Activated T-helper 1 cell treated with anti-CD3 and anti-CD28 coated beads, Interleukin-12 subunit alpha, Interleukin-12 subunit beta, Interleukin-2, Interleukin-4 antibody, amounts not matched to agents 30 ng/mL and 10 ng/mL and 1 ng/mL, durations not matched to agents 14 hours and 24 hours and 36 hours (primary cell): ENCODE measurements at regions not wholly inside any gene's neighbourhood (a gene's known extent, or its start where the extent isn't known, plus 50 kb on each side); places are given as distances from the start of the nearest gene placed in this dataset.

Experiments used
- DNase-seq: peaks from one replicate; pipeline ENCODE4 v3.0.0; 2021; ENCODE audit warnings: low spot score
- H3K27ac Mint-ChIP-seq: one replicate; pipeline ENCODE4 v1.8.0; 2021; ENCODE audit warnings: mild to moderate bottlenecking, mixed read lengths
- H3K27me3 Mint-ChIP-seq: one replicate; pipeline ENCODE4 v1.8.0; 2022; ENCODE audit warnings: mild to moderate bottlenecking, moderate library complexity, mixed read lengths; ENCODE audit not compliant: insufficient read depth
- H3K36me3 Mint-ChIP-seq: one replicate; pipeline ENCODE4 v1.8.0; 2021; ENCODE audit warnings: low read depth, mixed read lengths
- H3K4me1 Mint-ChIP-seq: one replicate; pipeline ENCODE4 v1.8.0; 2021; ENCODE audit warnings: low read depth, mixed read lengths
- H3K4me3 Mint-ChIP-seq: one replicate; pipeline ENCODE4 v1.8.0; 2021; ENCODE audit warnings: mild to moderate bottlenecking, moderate library complexity, mixed read lengths
- H3K9me3 Mint-ChIP-seq: one replicate; pipeline ENCODE4 v1.8.0; 2021; ENCODE audit warnings: mixed read lengths
- intact Hi-C: fragments of 100-400 bp; cut with micrococcal nuclease; formaldehyde crosslinking; loops from one replicate; pipeline ENCODE4 v1.15.1; 2024

DNA sequence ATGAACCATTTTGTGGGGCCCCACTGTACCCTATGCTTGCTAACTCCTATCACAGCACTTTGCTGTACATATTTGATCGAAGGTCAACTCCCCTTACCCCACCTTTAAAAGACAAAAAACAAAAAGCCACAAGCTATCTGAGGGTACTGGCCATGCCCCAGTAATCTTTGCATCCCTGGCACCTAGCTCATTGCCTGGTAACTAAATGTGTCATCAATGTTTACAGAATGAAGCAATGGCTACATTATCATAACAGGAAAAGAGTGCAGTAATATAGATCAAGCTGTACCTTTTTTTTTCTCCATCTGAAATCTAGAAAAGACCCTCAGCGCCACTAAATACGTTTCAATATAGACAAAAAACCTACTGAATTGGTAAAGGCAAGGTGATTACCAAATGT lies 188.0 kb downstream of the ELAVL2 start:
- intact Hi-C loops: no loop called here
- no peak overlapping the region for H3K4me3 Mint-ChIP-seq
- no peak overlapping the region for H3K27ac Mint-ChIP-seq

DNA sequence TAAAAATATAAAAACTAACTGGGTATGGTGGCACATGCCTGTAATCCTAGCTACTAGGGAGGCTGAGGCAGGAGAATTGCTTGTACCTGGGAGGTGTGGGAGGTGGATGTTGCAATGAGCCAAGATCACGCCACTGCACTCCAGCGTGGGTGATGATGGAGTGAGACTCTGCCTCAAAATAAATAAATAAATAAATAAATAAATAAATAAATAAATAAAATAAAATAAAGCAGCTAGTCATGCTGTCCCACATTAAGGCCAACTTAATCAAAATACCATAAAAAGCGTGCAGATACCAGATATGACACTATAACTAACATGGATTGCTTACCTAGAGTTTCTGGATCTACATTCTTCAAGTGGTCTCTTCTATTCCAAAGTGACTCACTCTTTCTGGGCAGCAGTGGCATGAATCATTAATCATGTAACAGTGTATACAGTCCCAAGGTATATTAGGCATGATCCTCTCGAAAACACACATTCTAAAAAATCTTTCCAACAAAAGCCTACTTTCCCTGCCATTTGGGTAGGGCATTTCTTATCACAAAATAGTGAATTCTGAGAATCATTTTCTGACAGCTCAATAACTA lies 187.1 kb downstream of the ELAVL2 start:
- Mint-ChIP-seq H3K4me1 (no peaks in the 10 kb centered on the region), H3K27ac (no peak overlapping the region), H3K36me3 (no peaks in the 10 kb centered on the region), H3K27me3 (no peaks in the 10 kb centered on the region), H3K9me3 (peaks cover 2% of the 10 kb centered on the region), H3K4me3 (no peak overlapping the region)
- intact Hi-C loops: no loop called here
- no peak for DNase-seq

More for the DNA sequence above, 188.0 kb downstream of the ELAVL2 start:
- H3K27me3 Mint-ChIP-seq: no peaks in the 10 kb centered on the region
- no peak for DNase-seq
- H3K36me3 Mint-ChIP-seq: no peaks in the 10 kb centered on the region
- H3K4me1 Mint-ChIP-seq: no peaks in the 10 kb centered on the region
- no peaks in the 10 kb centered on the region for H3K9me3 Mint-ChIP-seq
